Chondrocyte (in vitro differentiated cells): ENCODE measurements at regions not wholly inside any gene's neighbourhood (a gene's known extent, or its start where the extent isn't known, plus 50 kb on each side); places are given as distances from the start of the nearest gene placed in this dataset.
"Not testable (repeated sequence)": the region's sequence is repeated elsewhere in the genome, so short reads cannot be mapped to it uniquely, and the experiment has no call there.

ENCODE experiments used
- DNase-seq: peaks from one replicate; pipeline ENCODE4 v3.0.0; 2021; ENCODE audit warnings: mixed read lengths, low spot score
- H3K27ac Mint-ChIP-seq: one replicate; pipeline ENCODE4 v1.8.0; 2021; ENCODE audit warnings: mild to moderate bottlenecking, moderate library complexity, mixed read lengths; ENCODE audit not compliant: unreplicated experiment
- H3K27me3 Mint-ChIP-seq: 2 replicates; pipeline ENCODE4 v1.8.0; 2021; ENCODE audit warnings: low read depth, mixed read lengths
- H3K36me3 Mint-ChIP-seq: 2 replicates; pipeline ENCODE4 v1.8.0; 2021; ENCODE audit warnings: low read depth, mixed read lengths
- H3K4me1 Mint-ChIP-seq: 2 replicates; pipeline ENCODE4 v1.8.0; 2021; ENCODE audit warnings: low read depth, mild to moderate bottlenecking, mixed read lengths
- H3K4me3 Mint-ChIP-seq: one replicate; pipeline ENCODE4 v1.8.0; 2021; ENCODE audit warnings: mild to moderate bottlenecking, moderate library complexity, mixed read lengths; ENCODE audit not compliant: unreplicated experiment
- H3K9me3 Mint-ChIP-seq: 2 replicates; pipeline ENCODE4 v1.8.0; 2021; ENCODE audit warnings: low read depth, mixed read lengths
- TF ChIP-seq, protein P1 (sequence below): fragments of 200-600 bp; sonication (generic); IDR thresholded peaks from 2 replicates; pipeline ENCODE4 v1.5.0; 2021; ENCODE audit warnings: antibody characterized with exemption, mild to moderate bottlenecking, moderate library complexity

DNA sequence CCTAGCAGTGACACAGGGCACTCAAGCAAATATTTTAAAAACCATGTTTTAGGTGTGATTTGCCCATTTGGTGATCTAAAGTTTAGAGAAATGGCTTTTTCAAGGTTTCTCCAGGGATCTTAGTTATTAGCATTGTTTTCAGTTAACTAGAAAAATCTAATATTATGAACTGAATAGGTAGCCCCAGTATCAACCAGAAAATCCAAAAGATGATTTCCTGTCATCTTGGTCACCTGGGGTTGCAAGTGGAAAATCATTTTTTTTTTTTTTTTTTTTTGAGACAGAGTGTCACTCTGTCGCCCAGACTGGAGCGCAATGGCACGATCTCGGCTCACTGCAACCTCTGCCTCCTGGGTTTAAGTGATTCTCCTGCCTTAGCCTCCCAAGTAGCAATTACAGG, 106.6 kb upstream of the FMN2 start:
- H3K27ac Mint-ChIP-seq: no peak overlapping the region
- no peak overlapping the region for H3K4me3 Mint-ChIP-seq
- peaks cover 2% of the 10 kb centered on the region for H3K36me3 Mint-ChIP-seq
- peaks cover 34% of the 10 kb centered on the region for H3K27me3 Mint-ChIP-seq
- DNase-seq: no peak
- H3K4me1 Mint-ChIP-seq: no peaks in the 10 kb centered on the region
- H3K9me3 Mint-ChIP-seq: peaks cover 18% of the 10 kb centered on the region
- TF ChIP-seq, protein P1, sequence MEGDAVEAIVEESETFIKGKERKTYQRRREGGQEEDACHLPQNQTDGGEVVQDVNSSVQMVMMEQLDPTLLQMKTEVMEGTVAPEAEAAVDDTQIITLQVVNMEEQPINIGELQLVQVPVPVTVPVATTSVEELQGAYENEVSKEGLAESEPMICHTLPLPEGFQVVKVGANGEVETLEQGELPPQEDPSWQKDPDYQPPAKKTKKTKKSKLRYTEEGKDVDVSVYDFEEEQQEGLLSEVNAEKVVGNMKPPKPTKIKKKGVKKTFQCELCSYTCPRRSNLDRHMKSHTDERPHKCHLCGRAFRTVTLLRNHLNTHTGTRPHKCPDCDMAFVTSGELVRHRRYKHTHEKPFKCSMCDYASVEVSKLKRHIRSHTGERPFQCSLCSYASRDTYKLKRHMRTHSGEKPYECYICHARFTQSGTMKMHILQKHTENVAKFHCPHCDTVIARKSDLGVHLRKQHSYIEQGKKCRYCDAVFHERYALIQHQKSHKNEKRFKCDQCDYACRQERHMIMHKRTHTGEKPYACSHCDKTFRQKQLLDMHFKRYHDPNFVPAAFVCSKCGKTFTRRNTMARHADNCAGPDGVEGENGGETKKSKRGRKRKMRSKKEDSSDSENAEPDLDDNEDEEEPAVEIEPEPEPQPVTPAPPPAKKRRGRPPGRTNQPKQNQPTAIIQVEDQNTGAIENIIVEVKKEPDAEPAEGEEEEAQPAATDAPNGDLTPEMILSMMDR: no peak

DNA sequence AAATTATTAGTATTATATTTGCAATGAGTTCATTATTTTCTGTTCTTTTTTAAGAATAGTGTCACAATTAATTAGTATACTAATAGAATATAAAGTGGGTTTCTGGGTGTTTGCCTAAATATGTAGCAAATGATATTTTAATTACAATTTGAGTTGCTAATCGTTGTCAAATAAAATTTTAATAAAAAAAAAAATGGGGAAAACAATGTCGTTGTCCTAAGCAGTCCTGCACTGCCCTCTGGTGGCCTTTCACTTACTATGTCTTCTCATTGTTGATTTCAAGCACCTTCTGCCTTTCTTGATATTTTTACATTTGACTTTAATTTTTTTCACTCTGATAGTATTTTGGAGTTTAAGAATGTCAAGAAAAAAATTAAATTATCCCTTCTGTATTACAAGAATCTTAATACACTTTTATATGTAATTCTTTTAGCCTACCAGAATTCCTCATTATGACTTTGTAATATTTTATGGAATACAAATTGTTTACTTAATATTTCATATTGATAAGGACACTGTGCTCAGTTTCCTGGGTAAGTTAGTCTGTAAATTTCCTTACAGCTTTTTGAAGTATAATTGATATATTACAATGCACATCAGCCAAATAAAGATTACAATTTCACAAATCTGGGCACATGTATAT, 104.5 kb upstream of the FMN2 start:
- Mint-ChIP-seq H3K9me3 (peaks cover 14% of the 10 kb centered on the region), H3K27ac (no peak overlapping the region), H3K4me3 (no peak overlapping the region), H3K36me3 (no peaks in the 10 kb centered on the region), H3K4me1 (no peaks in the 10 kb centered on the region), H3K27me3 (peaks cover 41% of the 10 kb centered on the region)
- no peak for DNase-seq
- TF ChIP-seq, protein P1: peak; percentile 94

DNA sequence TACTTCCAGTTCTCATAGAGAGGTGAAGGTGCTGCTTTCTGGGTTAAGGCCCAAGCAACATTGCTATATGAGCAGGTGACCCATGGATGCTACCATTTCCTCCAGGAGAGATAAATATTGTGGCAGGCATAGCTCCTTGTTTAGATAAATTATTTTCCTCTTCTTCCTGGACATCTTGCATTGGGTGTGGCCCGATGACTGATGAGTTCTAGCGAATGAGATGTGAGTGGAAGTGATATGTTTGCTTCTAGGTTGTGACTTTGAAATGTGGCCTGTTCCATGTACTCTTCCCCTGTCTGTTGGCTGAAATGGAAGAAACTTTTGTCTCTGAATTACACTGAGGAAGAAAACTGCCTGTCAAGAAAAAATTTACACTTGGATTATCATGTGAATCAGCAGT, 101.7 kb upstream of the FMN2 start:
- Mint-ChIP-seq H3K9me3 (peaks cover 7% of the 10 kb centered on the region), H3K36me3 (no peaks in the 10 kb centered on the region), H3K4me1 (no peaks in the 10 kb centered on the region), H3K4me3 (no peak overlapping the region), H3K27me3 (peaks cover 45% of the 10 kb centered on the region), H3K27ac (no peak overlapping the region)
- no peak for DNase-seq
- TF ChIP-seq, protein P1: no peak

DNA sequence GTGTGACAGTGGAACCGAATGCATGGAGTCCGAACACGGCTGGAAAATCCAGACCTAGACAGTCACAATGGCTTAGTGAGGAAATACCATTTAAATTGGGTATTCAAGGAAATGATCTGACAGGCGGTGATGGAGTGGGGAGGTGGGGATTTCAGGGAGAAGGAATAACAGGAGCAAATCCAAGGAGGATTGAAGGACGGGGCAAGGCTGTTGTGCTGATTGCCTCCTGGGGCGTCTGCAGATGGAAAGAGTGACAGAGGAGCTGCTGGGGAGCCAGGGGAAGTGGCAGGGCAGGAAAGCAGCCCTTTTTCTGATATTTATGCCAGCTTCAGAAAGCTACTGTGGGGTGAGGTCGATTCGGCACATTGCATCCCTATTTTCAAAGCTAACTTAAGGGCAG, 99.1 kb upstream of the FMN2 start:
- not testable (repeated sequence) for H3K27ac Mint-ChIP-seq, H3K4me3 Mint-ChIP-seq, H3K4me1 Mint-ChIP-seq, H3K36me3 Mint-ChIP-seq, H3K9me3 Mint-ChIP-seq, DNase-seq
- peaks cover 61% of the 10 kb centered on the region for H3K27me3 Mint-ChIP-seq

DNA sequence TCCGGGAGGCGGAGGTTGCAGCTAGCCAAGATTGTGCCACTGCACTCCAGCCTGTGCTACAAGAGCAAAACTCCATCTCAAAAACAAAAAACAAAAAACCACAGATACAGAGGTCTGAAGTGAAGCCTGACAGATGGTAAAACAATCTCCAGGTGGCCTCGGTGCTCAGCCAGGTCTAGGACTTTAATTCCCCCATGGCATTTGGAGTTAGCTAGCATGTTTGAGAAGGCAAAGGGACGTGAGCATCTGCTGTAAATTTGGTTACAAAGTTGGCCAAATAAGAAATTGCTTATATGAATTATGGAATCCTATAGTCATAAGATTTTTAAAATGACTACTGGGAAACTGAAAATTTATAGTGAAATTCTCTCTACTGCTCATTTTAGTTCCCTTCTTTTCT, 98.3 kb upstream of the FMN2 start:
- Mint-ChIP-seq H3K9me3 (peaks cover 4% of the 10 kb centered on the region), H3K27ac (no peak overlapping the region), H3K4me1 (peaks cover 6% of the 10 kb centered on the region), H3K4me3 (no peak overlapping the region), H3K27me3 (peaks cover 59% of the 10 kb centered on the region), H3K36me3 (peaks cover 2% of the 10 kb centered on the region)
- no peak for DNase-seq
- TF ChIP-seq, protein P1: no peak

DNA sequence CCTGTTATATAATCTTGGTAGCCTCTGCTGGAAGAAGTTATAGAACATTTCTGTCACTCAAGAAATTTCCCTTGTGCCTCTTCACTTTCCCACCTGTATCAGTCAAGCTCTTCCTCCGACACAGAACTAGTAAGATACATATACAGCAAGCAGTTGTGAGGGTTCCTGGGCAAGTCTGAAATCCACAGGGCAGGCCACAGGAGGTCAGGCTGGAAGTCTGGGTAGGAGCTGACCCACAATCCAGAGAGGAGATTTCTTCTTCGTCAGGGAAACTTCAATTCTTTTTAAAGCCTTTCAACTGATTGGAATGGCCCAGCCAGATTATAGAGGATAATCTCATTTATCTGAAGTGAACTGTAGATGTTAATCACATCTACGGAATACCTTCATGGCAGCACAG, 96.4 kb upstream of the FMN2 start:
- no peak for DNase-seq
- Mint-ChIP-seq H3K4me1 (peaks cover 6% of the 10 kb centered on the region), H3K36me3 (peaks cover 2% of the 10 kb centered on the region), H3K9me3 (peaks cover 4% of the 10 kb centered on the region), H3K4me3 (no peak overlapping the region), H3K27me3 (peaks cover 63% of the 10 kb centered on the region), H3K27ac (no peak overlapping the region)
- TF ChIP-seq, protein P1: no peak
